ENCODE measurements at regions not wholly inside any gene's neighbourhood (a gene's known extent, or its start where the extent isn't known, plus 50 kb on each side); places are given as distances from the start of the nearest gene placed in this dataset.

GRCh38 chr3:158974904-158975303, 173.1 kb downstream of the MFSD1 start:
- DNase-seq, result no peak

- no peak for DNase-seq
Observed at GRCh38 chr3:158976966-158977365, 175.1 kb downstream of the MFSD1 start.

DNA sequence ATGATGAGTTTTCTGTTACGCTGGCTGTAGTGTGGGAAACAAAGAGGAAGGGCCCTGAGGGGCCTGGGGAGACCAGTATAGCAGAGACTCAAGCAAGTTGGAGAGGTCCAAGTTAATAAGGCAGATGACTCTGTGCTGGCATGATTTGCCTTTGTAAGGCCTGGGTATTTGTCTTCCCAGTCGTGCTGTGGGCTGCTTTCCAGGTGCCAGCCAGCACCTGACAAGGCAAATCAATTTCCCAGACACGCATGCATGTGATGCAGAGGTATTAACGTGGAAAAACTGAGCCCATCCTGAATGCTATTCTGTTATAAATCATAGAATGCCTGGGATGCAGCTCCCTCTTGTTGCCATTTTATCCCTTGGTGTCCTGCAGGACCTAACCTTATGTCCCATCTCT, 175.6 kb downstream of the MFSD1 start:
- peak; percentile 31 for DNase-seq

DNA sequence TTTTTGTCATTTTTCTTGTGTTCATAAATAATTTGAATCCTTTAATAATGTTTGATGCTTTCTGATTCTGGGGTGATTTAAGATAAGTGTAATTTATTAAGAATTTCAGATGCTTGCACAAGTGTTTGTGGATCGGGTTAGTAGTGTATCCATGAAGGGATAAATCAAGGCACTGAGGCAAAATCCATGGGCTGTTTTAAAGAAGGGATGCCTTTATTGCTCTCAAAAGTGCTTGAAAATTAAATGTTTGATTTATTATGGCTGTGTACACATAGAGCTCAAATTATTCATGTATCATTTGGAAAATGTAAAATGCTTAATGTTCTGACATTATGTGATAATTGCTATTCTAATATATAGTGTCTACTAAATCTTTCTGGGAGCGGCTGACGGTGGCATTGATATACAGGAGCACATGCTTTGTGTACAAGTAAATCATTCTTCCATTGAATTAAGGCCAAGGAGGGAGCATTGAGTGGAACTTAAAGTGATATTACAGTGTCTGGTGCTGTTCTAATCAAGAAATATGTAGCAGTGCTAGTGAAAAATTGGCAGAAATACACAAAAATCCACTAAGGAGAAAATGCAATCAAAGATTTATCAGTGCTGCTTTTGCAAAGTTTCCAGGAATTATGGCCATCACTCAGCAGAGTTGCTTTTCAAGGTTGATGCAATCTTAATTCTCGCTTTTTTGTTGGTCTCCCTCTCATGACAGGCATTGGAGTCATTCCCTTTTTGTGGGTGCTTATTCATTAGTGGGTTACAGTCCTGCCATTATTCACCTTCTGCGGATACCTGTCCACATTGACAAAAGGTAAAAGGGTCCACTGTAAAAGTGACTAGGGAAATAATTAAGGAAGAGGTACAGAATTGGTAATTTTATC, 181.6 kb downstream of the MFSD1 start:
- no peak for DNase-seq

DNA sequence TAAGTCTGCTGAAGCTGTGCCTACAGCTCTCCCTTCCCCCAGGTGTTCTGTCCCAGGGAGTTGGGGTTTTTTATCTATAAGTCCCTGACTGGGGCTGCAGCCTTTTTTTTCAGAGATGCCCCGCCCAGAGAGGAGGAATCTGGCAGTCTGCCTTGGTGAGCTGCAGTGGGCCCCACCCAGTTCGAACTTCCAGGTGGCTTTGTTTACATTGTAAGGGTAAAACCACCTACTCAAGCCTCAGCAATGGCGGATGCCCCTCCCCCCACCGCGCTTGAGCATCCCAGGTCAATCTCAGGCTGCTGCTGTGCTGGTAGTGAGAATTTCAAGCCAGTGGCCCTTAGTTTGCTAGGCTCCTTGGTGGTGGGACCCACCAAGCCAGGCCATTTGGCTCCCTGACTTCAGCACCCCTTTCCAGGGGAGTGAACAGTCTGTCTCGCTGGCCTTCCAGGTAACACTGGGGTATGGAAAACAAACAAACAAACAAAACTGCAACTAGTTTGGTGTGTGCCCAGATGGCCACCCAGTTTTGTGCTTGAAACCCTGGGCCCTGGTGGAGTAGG, 189.4 kb downstream of the MFSD1 start:
- DNase-seq, result peak; percentile 94

DNA sequence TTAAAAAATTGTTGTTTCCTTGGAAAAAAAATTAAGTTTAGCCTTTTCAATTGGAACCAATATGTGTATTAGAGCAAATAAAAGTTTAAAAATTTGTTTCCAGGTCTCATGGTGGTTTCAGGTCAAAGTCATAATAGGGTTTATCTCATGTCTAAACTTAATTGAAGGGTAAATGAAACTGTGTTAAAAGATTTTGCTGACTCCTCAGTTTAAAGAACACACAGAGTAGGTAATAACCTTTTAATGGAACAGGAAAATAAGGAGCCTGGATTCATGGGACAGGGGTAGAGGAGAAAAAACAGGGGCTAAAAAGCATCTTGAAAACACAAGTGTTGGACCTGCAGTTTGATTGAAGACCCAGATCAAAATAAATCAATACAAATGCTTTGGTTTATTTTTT, 190.6 kb downstream of the MFSD1 start:
- no peak for DNase-seq

GRCh38 chr3:158994386-158994785, 192.5 kb downstream of the MFSD1 start:
- no peak for DNase-seq

GRCh38 chr3:159001711-159002110, 199.9 kb downstream of the MFSD1 start:
- no peak for DNase-seq

GRCh38 chr3:159005137-159005536, 203.3 kb downstream of the MFSD1 start:
- no peak for DNase-seq

DNA sequence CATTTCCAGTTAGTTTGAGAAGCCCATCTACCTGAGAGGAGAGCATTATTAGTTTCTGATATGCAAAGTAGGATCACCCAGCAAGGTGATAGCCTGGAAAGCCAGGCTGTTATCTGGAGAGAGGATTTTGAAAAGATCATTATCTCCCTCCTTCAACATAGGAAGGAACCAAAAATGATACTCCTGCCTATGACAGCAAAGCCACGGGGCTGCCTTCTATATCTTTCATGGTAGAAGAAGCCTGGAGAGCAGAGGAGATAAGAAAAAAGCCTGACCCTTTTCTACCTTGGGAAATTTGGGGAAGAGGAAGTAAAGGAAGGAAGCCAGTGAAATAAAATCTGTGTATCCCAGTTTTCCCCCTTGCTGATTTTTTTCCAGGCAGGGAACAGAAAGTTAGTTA, 205.5 kb downstream of the MFSD1 start:
- no peak for DNase-seq

DNA sequence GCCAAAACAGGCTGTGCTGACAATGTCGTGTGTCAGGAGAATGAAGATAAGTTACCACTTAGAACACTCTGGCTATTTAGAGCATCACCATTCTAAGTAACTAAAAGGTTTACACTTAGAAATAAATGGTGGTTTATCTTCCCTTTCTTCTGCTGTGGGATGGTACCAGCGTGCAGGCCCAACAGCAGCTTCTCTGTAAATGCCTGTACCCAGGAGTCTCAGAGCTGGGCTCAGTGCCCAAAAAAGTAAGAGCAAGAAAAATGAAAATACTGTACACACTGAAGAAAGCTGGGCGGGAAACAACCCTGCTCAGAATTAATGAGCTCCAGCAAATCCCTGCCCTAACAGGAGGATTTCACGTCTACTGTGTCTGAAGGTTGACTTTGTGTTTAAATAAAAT, 206.5 kb downstream of the MFSD1 start:
- no peak for DNase-seq

DNA sequence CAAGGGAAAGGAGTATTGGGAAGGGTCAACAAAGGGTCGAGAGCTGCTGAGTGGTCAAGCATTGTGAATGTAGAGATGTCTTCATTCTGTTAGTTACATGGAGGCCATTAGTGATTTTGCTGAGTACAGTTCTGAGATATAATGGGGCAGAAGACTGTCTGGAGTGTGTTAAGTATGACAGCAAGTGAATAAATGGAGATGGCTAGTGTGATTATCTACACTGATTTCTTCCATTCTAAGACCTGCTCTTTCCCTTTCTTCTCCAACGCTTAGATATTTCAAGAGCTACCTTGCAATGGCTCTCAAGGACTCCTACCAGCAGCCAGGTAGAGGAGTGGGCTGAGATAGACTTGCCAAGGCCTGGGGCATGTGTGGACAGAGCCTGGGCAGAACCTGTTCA, 216.5 kb downstream of the MFSD1 start:
- DNase-seq, result no peak

DNA sequence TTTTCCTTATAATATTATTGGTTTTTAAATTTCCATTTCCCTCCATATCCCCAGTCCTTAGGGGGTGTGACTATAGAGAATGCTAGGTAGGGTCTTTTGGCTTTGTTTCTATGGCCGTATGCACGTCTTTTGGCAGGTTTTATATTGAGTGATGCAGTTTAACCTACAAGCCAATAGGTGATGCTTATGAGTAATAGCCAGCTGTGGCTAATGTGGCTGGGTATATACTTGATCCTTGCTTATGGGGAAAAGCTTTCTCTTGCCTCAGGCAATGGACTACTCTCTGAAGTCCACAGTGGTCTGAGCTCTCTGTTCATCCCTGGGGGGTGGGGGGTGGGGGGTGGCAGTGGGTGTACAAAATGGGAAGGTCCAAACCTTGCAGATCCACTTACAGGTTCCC, 223.9 kb downstream of the MFSD1 start:
- no peak for DNase-seq

GRCh38 chr3:159026510-159026909, 224.7 kb downstream of the MFSD1 start:
- no peak for DNase-seq

GRCh38 chr3:159028706-159029105, 226.9 kb downstream of the MFSD1 start:
- DNase-seq, result no peak

- no peak for DNase-seq
Observed at GRCh38 chr3:159029306-159030026, 227.6 kb downstream of the MFSD1 start.

- DNase-seq, result peak; percentile 95
Observed at GRCh38 chr3:159030138-159030670, 228.3 kb downstream of the MFSD1 start.

- no peak for DNase-seq
Observed at GRCh38 chr3:159030886-159031679, 229.2 kb downstream of the MFSD1 start.

- no peak for DNase-seq
Observed at GRCh38 chr3:159032311-159032710, 230.5 kb downstream of the MFSD1 start.

DNA sequence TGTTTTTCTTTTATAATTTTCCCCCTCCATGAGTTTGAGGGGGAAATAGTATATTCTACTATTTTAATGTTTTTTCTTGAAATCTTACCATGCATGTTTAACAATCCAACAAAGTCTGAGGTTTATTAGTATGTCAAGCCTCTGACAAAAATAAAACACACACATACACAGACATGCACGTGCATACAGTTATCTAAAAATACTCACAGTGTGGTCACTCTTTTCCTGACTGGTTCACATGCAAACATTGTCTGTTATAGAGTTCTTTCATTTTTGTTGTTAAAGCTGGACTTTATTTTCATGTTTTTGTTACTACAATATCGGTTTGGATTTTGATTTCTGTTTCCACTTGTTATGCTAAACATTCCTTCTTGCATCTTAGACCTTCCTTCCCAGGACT, 236.6 kb downstream of the MFSD1 start:
- no peak for DNase-seq

- DNase-seq, result no peak
Observed at GRCh38 chr3:159039286-159039685, 237.4 kb downstream of the MFSD1 start.

DNA sequence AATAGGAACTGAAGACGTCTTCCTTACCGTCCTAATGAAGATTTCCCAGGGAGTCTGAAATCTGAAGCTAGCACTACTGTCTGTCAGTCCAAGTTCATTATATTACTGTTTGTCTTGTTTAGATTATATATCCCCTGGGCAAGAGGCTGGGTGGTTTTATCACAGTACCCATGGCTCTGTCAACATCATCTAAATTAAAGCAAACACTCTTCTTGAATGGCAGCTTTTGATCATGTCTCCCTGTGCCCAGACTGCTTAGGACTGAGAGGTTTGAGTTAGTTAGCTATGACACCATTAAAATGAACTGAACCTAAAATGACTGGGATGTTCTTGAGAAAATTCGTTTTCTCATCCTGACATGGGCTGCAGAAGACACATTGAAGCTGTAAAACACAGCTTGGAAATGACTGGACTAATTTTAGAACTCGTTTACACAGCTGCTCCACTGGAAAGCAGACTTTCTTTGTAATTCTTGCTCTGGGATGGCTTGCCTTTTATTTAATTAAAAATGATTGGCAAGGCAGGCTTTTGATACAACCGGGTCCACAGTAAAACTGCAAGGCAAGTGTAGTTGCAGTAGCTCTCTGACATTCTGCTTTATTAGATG, 243.5 kb downstream of the MFSD1 start:
- DNase-seq, result peak; percentile 28
